ENCODE measurements at regions not wholly inside any gene's neighbourhood (a gene's known extent, or its start where the extent isn't known, plus 50 kb on each side); places are given as distances from the start of the nearest gene placed in this dataset.

DNA sequence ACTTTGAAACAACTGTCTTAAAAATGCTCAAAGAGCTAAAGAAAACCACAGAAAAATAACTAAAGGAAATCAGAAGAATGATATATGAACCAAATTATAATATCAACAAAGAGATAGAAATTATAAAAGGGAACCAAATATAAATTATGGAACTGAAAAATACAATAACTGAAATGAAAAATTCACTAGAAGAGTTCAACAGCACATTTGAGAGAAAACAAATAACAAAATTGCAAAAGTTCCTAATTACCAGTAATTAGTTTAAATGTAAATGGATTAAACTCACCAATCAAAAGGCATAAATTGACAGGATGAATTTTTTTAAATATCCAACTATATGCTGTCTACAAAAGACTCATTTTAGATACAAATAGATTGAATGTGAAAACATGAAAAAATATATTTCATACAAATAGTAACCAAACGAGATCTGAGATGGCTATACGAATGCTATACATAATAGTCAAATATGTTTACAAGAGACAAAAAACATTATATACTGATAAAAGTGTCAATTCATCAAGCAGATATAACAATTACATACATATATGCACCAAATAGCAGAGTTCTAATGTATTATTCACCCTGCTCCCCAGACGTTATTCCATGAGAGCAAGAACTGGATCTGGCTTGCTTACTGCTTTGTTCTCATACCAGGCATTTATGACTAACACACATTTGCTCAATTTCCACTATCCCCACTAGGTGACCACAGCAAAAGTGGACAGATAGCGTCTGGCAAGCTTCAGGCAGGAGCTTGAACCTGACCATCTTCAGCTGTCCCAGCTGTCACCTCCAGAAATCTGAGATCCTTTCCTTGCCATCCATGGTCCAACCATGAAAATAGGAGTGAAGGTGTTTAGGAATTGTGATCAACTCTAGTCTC is 72.4 kb upstream of the SIRPA start:
- TF ChIP-seq, protein P1, sequence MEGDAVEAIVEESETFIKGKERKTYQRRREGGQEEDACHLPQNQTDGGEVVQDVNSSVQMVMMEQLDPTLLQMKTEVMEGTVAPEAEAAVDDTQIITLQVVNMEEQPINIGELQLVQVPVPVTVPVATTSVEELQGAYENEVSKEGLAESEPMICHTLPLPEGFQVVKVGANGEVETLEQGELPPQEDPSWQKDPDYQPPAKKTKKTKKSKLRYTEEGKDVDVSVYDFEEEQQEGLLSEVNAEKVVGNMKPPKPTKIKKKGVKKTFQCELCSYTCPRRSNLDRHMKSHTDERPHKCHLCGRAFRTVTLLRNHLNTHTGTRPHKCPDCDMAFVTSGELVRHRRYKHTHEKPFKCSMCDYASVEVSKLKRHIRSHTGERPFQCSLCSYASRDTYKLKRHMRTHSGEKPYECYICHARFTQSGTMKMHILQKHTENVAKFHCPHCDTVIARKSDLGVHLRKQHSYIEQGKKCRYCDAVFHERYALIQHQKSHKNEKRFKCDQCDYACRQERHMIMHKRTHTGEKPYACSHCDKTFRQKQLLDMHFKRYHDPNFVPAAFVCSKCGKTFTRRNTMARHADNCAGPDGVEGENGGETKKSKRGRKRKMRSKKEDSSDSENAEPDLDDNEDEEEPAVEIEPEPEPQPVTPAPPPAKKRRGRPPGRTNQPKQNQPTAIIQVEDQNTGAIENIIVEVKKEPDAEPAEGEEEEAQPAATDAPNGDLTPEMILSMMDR (IDR thresholded peaks at IDR 0.05 in 8 of 11, conservative IDR thresholded peaks at IDR 0.05 in 3 of 11): no peak
- TF ChIP-seq POLR2AphosphoS5 (IDR thresholded peaks at IDR 0.05): no peak
